Osteocyte (in vitro differentiated cells): ENCODE measurements at regions not wholly inside any gene's neighbourhood (a gene's known extent, or its start where the extent isn't known, plus 50 kb on each side); places are given as distances from the start of the nearest gene placed in this dataset.

Experiments used
- DNase-seq: peaks from one replicate; pipeline ENCODE4 v3.0.0; 2021; ENCODE audit warnings: mixed read lengths; ENCODE audit not compliant: unreplicated experiment; ENCODE audit errors: extremely low spot score
- H3K27ac Mint-ChIP-seq: one replicate; pipeline ENCODE4 v1.8.0; 2021; ENCODE audit warnings: mild to moderate bottlenecking, mixed read lengths; ENCODE audit not compliant: unreplicated experiment
- H3K27me3 Mint-ChIP-seq: one replicate; pipeline ENCODE4 v1.8.0; 2021; ENCODE audit warnings: mixed read lengths; ENCODE audit not compliant: unreplicated experiment
- H3K36me3 Mint-ChIP-seq: one replicate; pipeline ENCODE4 v1.8.0; 2021; ENCODE audit warnings: mixed read lengths; ENCODE audit not compliant: unreplicated experiment
- H3K4me1 Mint-ChIP-seq: one replicate; pipeline ENCODE4 v1.8.0; 2021; ENCODE audit warnings: mixed read lengths; ENCODE audit not compliant: unreplicated experiment
- H3K4me3 Mint-ChIP-seq: one replicate; pipeline ENCODE4 v1.8.0; 2021; ENCODE audit warnings: mild to moderate bottlenecking, moderate library complexity, mixed read lengths; ENCODE audit not compliant: unreplicated experiment
- H3K9me3 Mint-ChIP-seq: one replicate; pipeline ENCODE4 v1.8.0; 2021; ENCODE audit warnings: mixed read lengths; ENCODE audit not compliant: unreplicated experiment
- CTCF ChIP-seq: fragments of 200-600 bp; sonication (generic); IDR thresholded peaks from 2 replicates; pipeline ENCODE4 v1.5.0; 2021; ENCODE audit warnings: antibody characterized with exemption, mild to moderate bottlenecking, moderate library complexity

DNA sequence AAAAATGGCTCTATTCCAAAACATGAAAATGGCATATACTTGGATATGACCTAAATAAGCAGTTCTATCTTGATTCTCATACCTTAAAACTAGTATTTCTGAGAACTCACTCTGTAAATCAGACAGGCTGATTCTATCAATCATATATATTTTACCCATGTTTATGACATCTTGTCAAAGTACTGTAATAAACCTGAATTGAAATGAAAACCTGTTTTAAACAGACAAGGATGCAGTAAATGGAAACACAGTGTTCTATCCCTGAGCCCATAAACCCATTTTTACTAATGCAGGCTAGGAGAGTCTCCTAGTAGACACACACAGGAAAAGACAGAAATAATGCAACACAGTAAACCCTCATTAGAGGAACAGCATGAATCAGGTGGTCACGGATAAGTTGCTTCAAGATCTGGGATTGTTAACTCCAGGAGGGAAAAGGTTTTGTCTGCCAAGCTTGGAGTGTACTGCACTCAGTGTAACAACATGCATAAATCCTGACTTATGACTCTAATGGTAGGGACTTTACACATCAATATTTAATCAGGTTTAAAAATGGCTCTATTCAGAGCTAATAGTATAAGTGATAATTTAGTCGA is 93.6 kb upstream of the CPNE8 start:
- no peak for DNase-seq
- no peak for TF ChIP-seq CTCF
- Mint-ChIP-seq H3K27ac (no peak overlapping the region), H3K27me3 (no peaks in the 10 kb centered on the region), H3K9me3 (no peaks in the 10 kb centered on the region), H3K36me3 (no peaks in the 10 kb centered on the region), H3K4me1 (no peaks in the 10 kb centered on the region), H3K4me3 (no peak overlapping the region)

DNA sequence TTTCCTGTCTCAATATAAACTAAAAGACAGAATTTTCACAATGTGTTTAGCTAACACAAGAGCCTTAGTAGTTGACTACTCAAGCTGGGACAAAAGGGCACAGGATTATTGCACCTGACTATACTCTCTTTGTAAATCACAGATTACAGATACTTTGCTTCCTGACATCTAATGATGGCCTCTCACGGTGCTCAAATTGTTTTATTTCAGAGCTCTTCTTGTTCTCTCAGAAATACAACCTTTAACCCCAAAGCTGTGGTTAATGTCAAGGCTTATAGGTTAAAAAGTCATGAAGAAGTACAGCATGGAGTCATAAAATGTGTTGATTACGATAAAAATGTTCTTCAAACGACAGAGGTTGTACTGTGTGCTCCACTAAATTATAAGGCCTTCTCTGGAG is 89.9 kb upstream of the CPNE8 start:
- no peaks in the 10 kb centered on the region for H3K4me1 Mint-ChIP-seq
- no peaks in the 10 kb centered on the region for H3K27me3 Mint-ChIP-seq
- no peak for TF ChIP-seq CTCF
- H3K36me3 Mint-ChIP-seq = no peaks in the 10 kb centered on the region
- no peak for DNase-seq
- no peaks in the 10 kb centered on the region for H3K9me3 Mint-ChIP-seq
- no peak overlapping the region for H3K4me3 Mint-ChIP-seq
- H3K27ac Mint-ChIP-seq = no peak overlapping the region

DNA sequence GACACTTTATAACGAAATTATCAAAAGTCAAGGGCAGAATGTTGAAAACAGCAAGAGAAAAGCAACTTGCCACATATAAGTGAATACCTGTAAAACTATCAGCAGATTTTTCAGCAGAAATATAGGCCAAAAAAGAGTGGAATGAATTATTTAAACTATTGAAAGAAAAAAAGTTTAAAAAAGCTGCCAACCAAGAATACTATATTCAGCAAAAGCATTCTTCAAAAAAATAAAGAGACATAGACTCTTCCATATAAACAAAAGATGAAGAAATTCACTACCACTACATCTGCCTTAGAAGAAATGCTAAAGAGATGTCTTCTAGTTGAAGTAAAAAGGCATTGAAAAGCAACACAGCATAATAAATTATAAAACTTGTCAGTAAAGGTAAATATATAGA is 80.6 kb upstream of the CPNE8 start:
- no peak for DNase-seq
- H3K27ac Mint-ChIP-seq = no peak overlapping the region

GRCh38 chr12:38984388-38984787 is 79.0 kb upstream of the CPNE8 start:
- Mint-ChIP-seq H3K27me3 (no peaks in the 10 kb centered on the region), H3K4me3 (no peak overlapping the region), H3K27ac (no peak overlapping the region), H3K4me1 (no peaks in the 10 kb centered on the region), H3K9me3 (peaks cover 36% of the 10 kb centered on the region), H3K36me3 (no peaks in the 10 kb centered on the region)
- no peak for TF ChIP-seq CTCF
- no peak for DNase-seq

More for the DNA sequence above, 80.6 kb upstream of the CPNE8 start:
- H3K4me1 Mint-ChIP-seq = no peaks in the 10 kb centered on the region
- H3K36me3 Mint-ChIP-seq = no peaks in the 10 kb centered on the region
- peaks cover 36% of the 10 kb centered on the region for H3K9me3 Mint-ChIP-seq
- no peaks in the 10 kb centered on the region for H3K27me3 Mint-ChIP-seq
- no peak overlapping the region for H3K4me3 Mint-ChIP-seq
- no peak for TF ChIP-seq CTCF

DNA sequence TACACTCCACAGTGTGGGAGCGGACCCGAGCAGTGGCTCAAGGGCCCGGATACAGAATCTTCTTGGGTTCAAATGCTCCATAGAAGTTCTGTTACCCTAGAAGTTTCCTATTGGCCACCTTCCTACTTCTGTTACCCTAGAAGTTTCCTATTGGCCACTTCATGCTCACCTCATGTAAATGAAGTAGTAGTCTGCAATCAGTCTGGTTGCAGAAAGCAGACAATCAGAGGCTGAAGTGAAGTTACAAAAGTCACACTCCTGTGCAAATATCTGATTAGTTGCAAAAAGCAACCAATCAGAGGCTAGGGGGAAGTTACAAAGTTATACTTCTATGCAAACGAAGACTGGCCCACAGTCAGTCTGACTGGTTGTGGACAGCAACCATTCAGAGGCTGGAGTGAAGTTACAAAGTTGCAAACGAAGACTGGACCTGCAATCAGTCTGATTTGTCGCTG is 77.8 kb upstream of the CPNE8 start:
- no peaks in the 10 kb centered on the region for H3K4me1 Mint-ChIP-seq
- no peaks in the 10 kb centered on the region for H3K36me3 Mint-ChIP-seq
- no peak overlapping the region for H3K4me3 Mint-ChIP-seq
- no peak overlapping the region for H3K27ac Mint-ChIP-seq
- peaks cover 30% of the 10 kb centered on the region for H3K9me3 Mint-ChIP-seq
- no peak for DNase-seq
- no peak for TF ChIP-seq CTCF
- no peaks in the 10 kb centered on the region for H3K27me3 Mint-ChIP-seq
